GM12874 (cell line): ENCODE measurements at regions not wholly inside any gene's neighbourhood (a gene's known extent, or its start where the extent isn't known, plus 50 kb on each side); places are given as distances from the start of the nearest gene placed in this dataset.

ENCODE experiments used
- CTCF ChIP-seq: IDR thresholded peaks from 2 replicates; pipeline ENCODE4 v1.5.1; 2011; ENCODE audit warnings: low read depth, mild to moderate bottlenecking, control low read depth, low read length, moderate library complexity; ENCODE audit not compliant: insufficient read depth

- no peak for TF ChIP-seq CTCF
Measured at GRCh38 chr16:64409783-64410210, 712.1 kb downstream of the CDH11 start.

GRCh38 chr16:64408699-64409098, 713.2 kb downstream of the CDH11 start:
- no peak for TF ChIP-seq CTCF

GRCh38 chr16:64406770-64407181, 715.1 kb downstream of the CDH11 start:
- TF ChIP-seq CTCF, result no peak

GRCh38 chr16:64403352-64403751, 718.5 kb downstream of the CDH11 start:
- no peak for TF ChIP-seq CTCF

- no peak for TF ChIP-seq CTCF
Measured at GRCh38 chr16:64398793-64399192, 723.1 kb downstream of the CDH11 start.

- no peak for TF ChIP-seq CTCF
Measured at GRCh38 chr16:64397945-64398508, 723.8 kb downstream of the CDH11 start.

GRCh38 chr16:64397042-64397441, 724.8 kb downstream of the CDH11 start:
- TF ChIP-seq CTCF, result no peak

GRCh38 chr16:64394061-64394460, 727.8 kb downstream of the CDH11 start:
- no peak for TF ChIP-seq CTCF
